BLaER1 (cell line): ENCODE measurements at regions not wholly inside any gene's neighbourhood (a gene's known extent, or its start where the extent isn't known, plus 50 kb on each side); places are given as distances from the start of the nearest gene placed in this dataset.

ENCODE experiments used
- H3K27ac ChIP-seq: shearing (Covaris generic); formaldehyde crosslinking; 2 replicates; pipeline ENCODE4 v1.8.1; 2022
- H3K27me3 ChIP-seq: shearing (Covaris generic); formaldehyde crosslinking; 2 replicates; pipeline ENCODE4 v1.8.1; 2022
- H3K36me3 ChIP-seq: shearing (Covaris generic); formaldehyde crosslinking; 2 replicates; pipeline ENCODE4 v1.8.1; 2022
- H3K4me1 ChIP-seq: shearing (Covaris generic); formaldehyde crosslinking; 2 replicates; pipeline ENCODE4 v1.8.1; 2022
- H3K4me2 ChIP-seq: shearing (Covaris generic); formaldehyde crosslinking; 2 replicates; pipeline ENCODE4 v1.8.1; 2022
- H3K4me3 ChIP-seq: shearing (Covaris generic); formaldehyde crosslinking; 2 replicates; pipeline ENCODE4 v1.8.1; 2022
- H3K9ac ChIP-seq: shearing (Covaris generic); formaldehyde crosslinking; 2 replicates; pipeline ENCODE4 v1.8.1; 2022
- H3K9me3 ChIP-seq: shearing (Covaris generic); formaldehyde crosslinking; 2 replicates; pipeline ENCODE4 v1.8.1; 2022
- H4K20me1 ChIP-seq: shearing (Covaris generic); formaldehyde crosslinking; 2 replicates; pipeline ENCODE4 v1.8.1; 2022
- Cebpa-rat ChIP-seq: shearing (Covaris generic); IDR thresholded peaks from 2 replicates; pipeline ENCODE4 v1.8.1; 2022

GRCh38 chr2:236971131-236971821, 114.4 kb upstream of the COPS8 start:
- H4K20me1 ChIP-seq: no peaks in the 10 kb centered on the region
- H3K36me3 ChIP-seq: no peaks in the 10 kb centered on the region
- H3K9ac ChIP-seq: peak overlapping the region; percentile 67
- peak overlapping the region; percentile 92 for H3K4me2 ChIP-seq
- no peaks in the 10 kb centered on the region for H3K27me3 ChIP-seq
- peaks cover 100% of the 10 kb centered on the region for H3K4me1 ChIP-seq
- H3K27ac ChIP-seq: peak overlapping the region; percentile 84
- no peak for TF ChIP-seq Cebpa-rat
- H3K4me3 ChIP-seq: peak overlapping the region; percentile 60
- H3K9me3 ChIP-seq: peaks cover 3% of the 10 kb centered on the region; the same call in 1 of the 2 replicates

- H3K9me3 ChIP-seq: peaks cover 3% of the 10 kb centered on the region; the same call in 1 of the 2 replicates
- no peaks in the 10 kb centered on the region for H4K20me1 ChIP-seq
- peaks cover 100% of the 10 kb centered on the region for H3K4me1 ChIP-seq
- peak overlapping the region; percentile 84 for H3K27ac ChIP-seq
- no peaks in the 10 kb centered on the region for H3K27me3 ChIP-seq
- H3K36me3 ChIP-seq: no peaks in the 10 kb centered on the region
- TF ChIP-seq Cebpa-rat: no peak
- peak overlapping the region; percentile 60 for H3K4me3 ChIP-seq
- peak overlapping the region; percentile 92 for H3K4me2 ChIP-seq
- H3K9ac ChIP-seq: peak overlapping the region; percentile 67
Measured at GRCh38 chr2:236971919-236972381, 113.7 kb upstream of the COPS8 start.

GRCh38 chr2:236972491-236973342, 113.0 kb upstream of the COPS8 start:
- Histone ChIP-seq H3K4me1 (peaks cover 100% of the 10 kb centered on the region), H3K4me3 (peak overlapping the region; percentile 60), H3K9ac (peak overlapping the region; percentile 67), H3K36me3 (no peaks in the 10 kb centered on the region), H3K27ac (peak overlapping the region; percentile 84), H3K4me2 (peak overlapping the region; percentile 92), H3K9me3 (peaks cover 3% of the 10 kb centered on the region; the same call in 1 of the 2 replicates), H4K20me1 (no peaks in the 10 kb centered on the region), H3K27me3 (no peaks in the 10 kb centered on the region)
- TF ChIP-seq Cebpa-rat: no peak

- H3K4me2 ChIP-seq: peak overlapping the region; percentile 92
Measured at GRCh38 chr2:236973343-236973980, 112.2 kb upstream of the COPS8 start.

GRCh38 chr2:236974148-236974547, 111.5 kb upstream of the COPS8 start:
- Histone ChIP-seq H3K36me3 (no peaks in the 10 kb centered on the region), H3K27me3 (no peaks in the 10 kb centered on the region), H3K27ac (no peak overlapping the region), H3K4me3 (no peak overlapping the region), H4K20me1 (no peaks in the 10 kb centered on the region), H3K4me1 (peaks cover 93% of the 10 kb centered on the region), H3K9ac (no peak overlapping the region), H3K9me3 (peaks cover 3% of the 10 kb centered on the region; the same call in 1 of the 2 replicates), H3K4me2 (peak overlapping the region; percentile 92)
- TF ChIP-seq Cebpa-rat: no peak

More at GRCh38 chr2:236973343-236973980, 112.2 kb upstream of the COPS8 start:
- H3K9ac ChIP-seq: peak overlapping the region; percentile 32
- H4K20me1 ChIP-seq: no peaks in the 10 kb centered on the region
- H3K36me3 ChIP-seq: no peaks in the 10 kb centered on the region
- peaks cover 3% of the 10 kb centered on the region; the same call in 1 of the 2 replicates for H3K9me3 ChIP-seq
- peaks cover 100% of the 10 kb centered on the region for H3K4me1 ChIP-seq
- H3K27ac ChIP-seq: peak overlapping the region; percentile 84
- H3K4me3 ChIP-seq: peak overlapping the region; percentile 60
- TF ChIP-seq Cebpa-rat: no peak
- no peaks in the 10 kb centered on the region for H3K27me3 ChIP-seq

GRCh38 chr2:236974752-236975151, 110.9 kb upstream of the COPS8 start:
- Histone ChIP-seq H3K4me2 (peak overlapping the region; percentile 92), H3K27me3 (no peaks in the 10 kb centered on the region), H3K9me3 (peaks cover 3% of the 10 kb centered on the region; the same call in 1 of the 2 replicates), H3K4me3 (no peak overlapping the region), H4K20me1 (no peaks in the 10 kb centered on the region), H3K9ac (no peak overlapping the region), H3K4me1 (peaks cover 87% of the 10 kb centered on the region), H3K27ac (no peak overlapping the region), H3K36me3 (no peaks in the 10 kb centered on the region)
- no peak for TF ChIP-seq Cebpa-rat

GRCh38 chr2:236975766-236976165, 109.9 kb upstream of the COPS8 start:
- no peak overlapping the region for H3K4me3 ChIP-seq
- H3K4me1 ChIP-seq: peaks cover 77% of the 10 kb centered on the region
- no peak overlapping the region for H3K9ac ChIP-seq
- peaks cover 3% of the 10 kb centered on the region; the same call in 1 of the 2 replicates for H3K9me3 ChIP-seq
- no peaks in the 10 kb centered on the region for H4K20me1 ChIP-seq
- no peak overlapping the region; the same call in 1 of the 2 replicates for H3K27ac ChIP-seq
- no peaks in the 10 kb centered on the region for H3K27me3 ChIP-seq
- TF ChIP-seq Cebpa-rat: no peak
- H3K36me3 ChIP-seq: no peaks in the 10 kb centered on the region
- H3K4me2 ChIP-seq: peak overlapping the region; percentile 92

- no peaks in the 10 kb centered on the region for H3K27me3 ChIP-seq
- H3K9me3 ChIP-seq: peaks cover 3% of the 10 kb centered on the region; the same call in 1 of the 2 replicates
- H3K4me1 ChIP-seq: peaks cover 70% of the 10 kb centered on the region
- H3K27ac ChIP-seq: peak overlapping the region; percentile 57
- no peak for TF ChIP-seq Cebpa-rat
- H3K4me3 ChIP-seq: no peak overlapping the region
- no peak overlapping the region for H3K9ac ChIP-seq
- H3K36me3 ChIP-seq: no peaks in the 10 kb centered on the region
- peak overlapping the region; percentile 92 for H3K4me2 ChIP-seq
- no peaks in the 10 kb centered on the region for H4K20me1 ChIP-seq
Measured at GRCh38 chr2:236976266-236977062, 109.2 kb upstream of the COPS8 start.
